NCI-H345 treated with DMSO at 0.1 percent for 48 hours (cell line): ENCODE measurements at regions not wholly inside any gene's neighbourhood (a gene's known extent, or its start where the extent isn't known, plus 50 kb on each side); places are given as distances from the start of the nearest gene placed in this dataset.
A peak's percentile ranks its signal among the peaks of the same experiment; 100 is the strongest.

Experiments
- DNase-seq: peaks from one replicate; lab custom pipeline; 2025; ENCODE audit not compliant: unreplicated experiment; lab: John Stamatoyannopoulos, UW

DNA sequence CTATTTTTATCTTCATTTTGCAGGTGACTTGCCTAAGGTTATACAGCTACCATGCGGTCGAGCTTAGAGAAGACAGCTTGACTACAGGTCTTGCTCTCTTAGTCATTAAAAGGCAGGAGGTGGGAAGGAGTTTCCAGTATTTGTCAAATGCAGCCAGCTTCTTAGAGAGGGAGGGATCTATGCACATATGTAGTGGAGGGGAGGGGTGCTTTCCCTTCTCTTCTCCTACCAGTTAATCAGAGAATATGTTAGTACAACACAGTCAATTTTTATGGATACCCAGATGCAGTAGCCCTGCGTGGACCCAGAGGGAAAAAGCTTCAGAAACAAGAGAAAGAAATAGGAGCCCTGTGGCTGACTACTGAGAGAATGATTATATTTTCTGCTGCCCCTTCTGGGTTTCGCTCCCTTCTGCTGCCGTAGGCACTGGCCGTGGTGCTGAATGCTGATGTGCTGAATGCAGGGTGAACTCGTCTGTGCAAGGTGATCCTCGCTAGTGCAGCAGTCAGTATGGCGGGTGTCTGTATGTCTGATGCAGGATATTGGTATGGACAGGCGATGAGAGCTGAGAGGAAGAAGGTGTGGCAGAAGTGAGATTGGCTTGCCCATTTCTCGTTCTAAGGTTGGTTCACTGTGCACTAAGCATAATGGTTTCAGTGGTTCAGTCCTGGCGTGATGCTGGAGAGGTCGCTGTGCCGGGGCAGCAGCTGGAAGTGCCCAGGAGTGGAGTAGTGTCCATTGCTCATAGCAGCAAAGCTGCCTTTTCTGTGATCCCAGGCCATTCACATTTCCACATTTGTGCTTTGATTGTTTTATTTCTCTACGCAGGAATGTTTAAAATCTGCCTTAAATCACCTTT is 189.2 kb upstream of the PODXL start:
- no peak for DNase-seq

GRCh38 chr7:131741446-131741845 is 185.0 kb upstream of the PODXL start:
- DNase-seq, result no peak

DNA sequence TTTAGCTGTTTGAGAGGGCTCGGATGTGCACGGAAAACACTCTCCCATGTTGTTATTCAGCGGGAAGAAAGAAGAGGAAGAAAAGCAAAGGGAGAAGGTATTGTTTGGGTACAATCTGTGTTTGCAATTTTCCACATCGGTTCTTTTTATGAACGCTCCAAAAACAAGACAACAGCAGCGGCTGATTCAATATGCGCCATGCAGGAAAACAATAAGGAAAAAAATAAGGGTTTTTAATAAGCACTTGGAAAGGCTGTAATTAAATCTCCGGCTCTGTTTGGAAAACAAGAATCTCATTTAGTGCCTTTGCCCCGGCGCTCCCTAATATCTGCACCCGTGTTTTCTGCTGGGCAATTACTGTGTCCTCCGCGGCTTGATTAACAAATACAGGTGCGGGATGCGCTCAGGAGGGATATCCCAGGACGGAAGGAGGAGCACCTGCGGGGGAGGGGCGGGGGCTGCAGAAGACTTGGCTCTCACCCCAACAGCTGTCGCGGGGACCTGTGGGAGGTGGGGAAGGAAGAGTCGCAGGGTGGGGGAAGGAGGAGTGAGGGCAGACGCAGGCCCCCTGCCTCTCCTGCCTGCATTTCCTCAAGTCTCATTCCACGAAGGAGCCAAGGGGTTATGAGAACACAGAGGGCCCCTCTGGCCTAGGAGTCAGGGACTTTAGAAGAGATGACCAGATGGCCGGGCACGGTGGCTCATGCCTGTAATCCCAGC is 181.5 kb upstream of the PODXL start:
- DNase-seq, result no peak

GRCh38 chr7:131735101-131735500 is 178.7 kb upstream of the PODXL start:
- DNase-seq, result no peak

- no peak for DNase-seq
These were observed 177.2 kb upstream of the PODXL start for GRCh38 chr7:131733604-131734003.

DNA sequence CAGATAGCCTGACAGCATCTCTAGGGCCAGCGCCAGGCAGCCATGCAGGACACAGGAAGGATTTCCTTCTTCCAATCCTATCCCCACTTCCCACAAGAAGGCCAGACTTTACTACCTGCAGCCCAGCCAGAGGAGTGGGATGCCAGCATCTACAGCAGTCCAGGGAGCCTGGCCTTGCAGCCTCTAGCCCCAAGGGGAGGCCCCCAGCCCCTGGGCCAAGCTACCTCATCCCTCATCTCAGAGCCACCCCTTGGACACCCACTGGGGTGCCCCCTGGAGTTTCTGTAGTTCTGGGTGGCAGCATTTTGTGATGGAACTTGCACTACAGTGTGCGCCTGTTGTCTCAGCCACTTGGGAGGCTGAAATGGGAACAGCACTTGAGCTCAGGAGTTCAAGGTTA is 170.8 kb upstream of the PODXL start:
- DNase-seq, result no peak

- DNase-seq, result no peak
These were observed 170.3 kb upstream of the PODXL start for GRCh38 chr7:131726686-131727085.

- DNase-seq, result no peak
These were observed 169.6 kb upstream of the PODXL start for GRCh38 chr7:131726031-131726430.

GRCh38 chr7:131724776-131725345 is 168.4 kb upstream of the PODXL start:
- no peak for DNase-seq

- no peak for DNase-seq
These were observed 167.5 kb upstream of the PODXL start for GRCh38 chr7:131723926-131724325.

- DNase-seq, result no peak
These were observed 165.9 kb upstream of the PODXL start for GRCh38 chr7:131722371-131722770.

DNA sequence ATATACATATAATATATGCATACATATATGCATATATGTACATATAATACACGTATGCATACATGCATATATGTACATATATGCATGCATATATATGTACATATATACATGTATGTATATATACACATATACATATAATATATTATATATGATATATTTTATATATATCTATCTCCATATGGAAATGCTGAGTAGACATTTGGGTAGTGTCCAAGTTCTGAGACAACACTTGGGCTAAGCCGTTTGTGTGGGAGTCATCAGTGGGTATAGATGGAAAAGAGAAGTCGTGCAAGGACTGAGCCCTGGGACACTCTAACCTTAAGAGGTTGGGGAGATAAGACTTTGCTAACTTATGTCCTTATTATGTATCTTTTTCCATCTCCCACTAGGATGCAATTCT is 165.2 kb upstream of the PODXL start:
- DNase-seq, result no peak

DNA sequence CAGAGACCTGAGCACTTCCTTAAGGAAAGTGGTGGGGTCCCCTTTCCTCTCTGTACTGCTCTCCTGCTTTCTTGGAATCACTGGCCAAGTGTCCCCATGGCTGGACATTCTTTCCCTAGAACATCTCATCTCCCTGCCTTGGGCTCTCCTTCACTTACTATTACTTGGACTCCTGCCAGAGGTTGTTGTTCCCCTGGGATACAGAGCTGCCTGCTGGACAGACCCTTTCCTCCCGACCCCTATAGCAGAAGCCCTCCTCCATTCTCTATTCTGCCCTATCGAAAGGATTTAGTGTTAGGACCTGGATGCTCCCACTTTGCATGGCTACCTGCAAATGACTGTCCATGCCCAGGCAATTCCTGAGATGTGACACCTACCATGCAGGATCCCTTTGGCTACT is 164.3 kb upstream of the PODXL start:
- DNase-seq, result no peak

DNA sequence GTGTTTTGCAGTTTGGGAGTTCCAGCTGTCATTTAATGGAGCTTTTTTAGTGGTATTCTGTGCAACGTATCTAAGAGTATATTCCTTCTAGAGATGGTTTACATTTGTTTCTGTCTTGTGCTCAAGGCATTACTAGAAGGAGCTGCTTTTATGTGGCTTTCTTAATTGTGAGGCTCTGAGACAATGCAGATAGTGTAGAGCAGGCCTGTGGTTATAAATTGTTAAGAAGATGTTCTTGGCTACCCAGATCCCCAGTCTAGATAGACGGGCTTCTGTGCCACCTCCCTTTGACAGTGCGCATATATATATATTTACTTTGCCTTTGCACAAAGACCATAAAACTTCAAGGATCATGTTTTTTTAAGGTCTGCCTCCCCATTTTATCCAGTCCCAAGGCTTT is 160.8 kb upstream of the PODXL start:
- DNase-seq, result no peak

GRCh38 chr7:131699323-131699722 is 142.9 kb upstream of the PODXL start:
- no peak for DNase-seq

DNA sequence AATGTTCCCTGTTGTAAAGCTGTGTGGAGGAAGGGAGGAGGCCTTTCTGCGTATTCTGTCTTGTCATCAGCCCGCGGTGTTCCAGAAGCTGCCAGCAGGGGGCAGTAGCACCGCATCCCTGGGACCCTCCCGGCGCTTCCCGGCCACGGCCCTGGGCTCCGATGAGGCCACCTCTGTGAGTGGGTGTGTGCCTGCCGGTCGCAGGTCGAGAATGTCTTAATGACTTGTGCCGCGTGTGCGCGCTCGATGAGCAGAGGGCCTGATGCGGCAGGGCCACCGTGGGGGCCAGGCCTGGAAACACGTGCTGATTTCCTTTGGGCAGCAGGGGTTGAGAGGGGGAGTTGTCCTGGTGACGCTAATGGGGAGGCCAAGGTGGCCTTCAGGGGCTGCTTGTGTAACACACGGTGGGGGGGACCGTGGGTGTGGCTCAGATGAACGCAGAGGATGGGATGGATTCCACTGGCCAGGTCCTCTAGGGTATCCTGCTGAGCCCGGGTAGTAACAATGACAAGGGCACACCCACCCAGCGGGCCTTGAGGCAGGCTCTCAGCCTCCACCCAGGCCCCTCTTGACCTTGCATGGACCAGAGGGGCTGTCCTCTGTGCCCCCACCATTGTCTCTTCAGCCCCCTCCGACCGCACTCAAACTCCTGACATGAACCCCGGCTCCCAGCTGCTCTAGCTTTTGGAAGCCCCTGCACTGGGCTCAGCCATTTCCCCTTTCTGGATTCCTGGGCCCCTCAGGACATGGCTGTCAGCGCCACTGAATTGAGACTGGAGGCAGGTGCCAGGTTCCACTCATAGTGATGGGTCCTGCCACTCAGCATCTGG is 135.9 kb upstream of the PODXL start:
- peak; percentile 3 for DNase-seq

DNA sequence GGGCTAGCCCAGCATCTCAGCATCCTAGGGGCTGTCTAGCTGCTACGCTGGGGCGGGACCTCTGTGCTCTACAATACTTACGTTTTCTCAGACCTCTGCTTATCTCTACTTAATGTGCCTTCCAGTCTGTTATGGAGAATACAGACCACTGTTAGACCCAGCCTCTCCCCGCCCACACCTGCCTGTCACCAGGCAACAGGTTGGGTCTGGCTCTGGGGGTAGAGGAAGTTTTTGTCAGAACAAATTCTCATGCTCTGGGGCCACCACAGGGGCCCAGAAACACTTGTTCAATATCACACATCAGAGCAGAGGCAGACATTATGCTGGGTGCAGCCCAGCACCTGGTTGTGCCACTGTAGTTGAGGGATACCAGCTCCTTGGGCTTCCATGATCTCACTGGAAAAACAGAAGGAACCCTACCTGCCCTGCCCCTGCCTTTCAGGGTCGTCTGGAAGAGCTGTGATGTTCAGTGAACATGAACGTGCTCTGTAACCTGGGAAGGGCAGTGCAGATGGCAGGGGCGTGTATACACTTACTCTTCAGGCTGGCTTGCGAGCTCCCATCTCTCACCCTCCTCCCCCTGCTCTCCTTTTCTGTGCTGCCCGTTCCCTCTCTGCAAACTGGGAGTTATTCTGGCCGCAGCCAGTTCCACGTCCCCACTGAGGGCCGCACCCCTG is 135.2 kb upstream of the PODXL start:
- no peak for DNase-seq

- no peak for DNase-seq
These were observed 134.0 kb upstream of the PODXL start for GRCh38 chr7:131690441-131690840.

- DNase-seq, result no peak
These were observed 133.3 kb upstream of the PODXL start for GRCh38 chr7:131689662-131690234.
